Thymus (tissue), 11 donors: ENCODE measurements at regions not wholly inside any gene's neighbourhood (a gene's known extent, or its start where the extent isn't known, plus 50 kb on each side); places are given as distances from the start of the nearest gene placed in this dataset.

ENCODE experiments used
- DNase-seq, 9 donors: peaks; one replicate each; pipeline ENCODE4 v3.0.0-alpha.2; 2013; ENCODE audit warnings: low spot score in 9 of 9, low read depth in 6 of 9, missing footprints in 1 of 9
- H3K27ac ChIP-seq, 2 donors: one replicate each; pipeline ENCODE4 v1.5.1; 2013; ENCODE audit warnings: control low read depth in 1 of 2, low read depth in 1 of 2, low read length in 1 of 2, mild to moderate bottlenecking in 1 of 2, moderate library complexity in 1 of 2
- H3K27me3 ChIP-seq, 2 donors: one replicate each; pipeline ENCODE4 v1.5.1; 2013; ENCODE audit warnings: low read length in 1 of 2; ENCODE audit not compliant: control insufficient read depth in 2 of 2, insufficient read depth in 1 of 2
- H3K36me3 ChIP-seq, 2 donors: one replicate each; pipeline ENCODE4 v1.5.1; 2013; ENCODE audit warnings: low read length in 1 of 2, mild to moderate bottlenecking in 1 of 2, moderate library complexity in 1 of 2; ENCODE audit not compliant: control insufficient read depth in 2 of 2, insufficient read depth in 2 of 2
- H3K4me1 ChIP-seq, 2 donors: one replicate each; pipeline ENCODE4 v1.5.1; 2013; ENCODE audit warnings: low read length in 2 of 2; ENCODE audit not compliant: control insufficient read depth in 2 of 2, insufficient read depth in 2 of 2
- H3K4me3 ChIP-seq, 2 donors: one replicate each; pipeline ENCODE4 v1.5.1; 2013; ENCODE audit warnings: low read length in 2 of 2, control low read depth in 1 of 2, mild to moderate bottlenecking in 1 of 2
- H3K9me3 ChIP-seq, 2 donors: one replicate each; pipeline ENCODE4 v1.5.1; 2013; ENCODE audit warnings: low read length in 1 of 2, mild to moderate bottlenecking in 1 of 2; ENCODE audit not compliant: control insufficient read depth in 2 of 2, insufficient read depth in 1 of 2
- WGBS: extraction: QIAGEN DNeasy Blood & Tissue Kit; methylation state at CpG from one replicate; pipeline ENCODE4 v1.1.7; 2013; 5-methylcytosine and 5-hydroxymethylcytosine counted together
- donor health status: healthy.

GRCh38 chr1:198978523-198978922 is 339.7 kb downstream of the PTPRC start:
- H3K4me1 ChIP-seq = peaks cover 0 to 3% of the 10 kb centered on the region in 2 donors
- H3K27me3 ChIP-seq = no peaks in the 10 kb centered on the region
- peaks cover 0 to 7% of the 10 kb centered on the region in 2 donors for H3K36me3 ChIP-seq
- no peak overlapping the region for H3K27ac ChIP-seq
- H3K9me3 ChIP-seq = peaks cover 0 to 3% of the 10 kb centered on the region in 2 donors
- H3K4me3 ChIP-seq = no peak overlapping the region
- DNase-seq = no peak
- WGBS = 96% methylated on average over 1 of the region's 1 CpG

- peaks cover 0 to 4% of the 10 kb centered on the region in 2 donors for H3K36me3 ChIP-seq
- no peak overlapping the region for H3K27ac ChIP-seq
- H3K9me3 ChIP-seq = peaks cover 0 to 4% of the 10 kb centered on the region in 2 donors
- no peaks in the 10 kb centered on the region for H3K27me3 ChIP-seq
- H3K4me1 ChIP-seq = peaks cover 0 to 3% of the 10 kb centered on the region in 2 donors
- DNase-seq = no peak
- H3K4me3 ChIP-seq = no peak overlapping the region
- 89% methylated on average over 2 of the region's 2 CpGs for WGBS
These were observed 347.2 kb downstream of the PTPRC start for GRCh38 chr1:198986036-198986435.

GRCh38 chr1:198986442-198986841 is 347.6 kb downstream of the PTPRC start:
- Histone ChIP-seq H3K27ac (no peak overlapping the region), H3K4me1 (peaks cover 0 to 3% of the 10 kb centered on the region in 2 donors), H3K4me3 (no peak overlapping the region), H3K9me3 (peaks cover 0 to 4% of the 10 kb centered on the region in 2 donors), H3K27me3 (no peaks in the 10 kb centered on the region), H3K36me3 (peaks cover 0 to 4% of the 10 kb centered on the region in 2 donors)
- WGBS = 53% methylated on average over 1 of the region's 1 CpG
- no peak for DNase-seq

- Histone ChIP-seq H3K4me1 (peaks cover 3 to 4% of the 10 kb centered on the region in 2 donors), H3K27ac (no peak overlapping the region), H3K4me3 (no peak overlapping the region), H3K36me3 (peaks cover 0 to 13% of the 10 kb centered on the region in 2 donors), H3K9me3 (no peaks in the 10 kb centered on the region), H3K27me3 (no peaks in the 10 kb centered on the region)
- DNase-seq = no peak
These were observed 363.8 kb downstream of the PTPRC start for GRCh38 chr1:199002661-199003060.

- no peak for DNase-seq
- WGBS = 68% methylated on average over 2 of the region's 2 CpGs
- peaks cover 12 to 21% of the 10 kb centered on the region in 2 donors for H3K4me1 ChIP-seq
- no peaks in the 10 kb centered on the region for H3K27me3 ChIP-seq
- no peak overlapping the region for H3K4me3 ChIP-seq
- H3K9me3 ChIP-seq = no peaks in the 10 kb centered on the region
- H3K36me3 ChIP-seq = peaks cover 0 to 5% of the 10 kb centered on the region in 2 donors
- peak overlapping the region in 1 of 2 donors; percentile 23 for H3K27ac ChIP-seq
These were observed 368.6 kb downstream of the PTPRC start for GRCh38 chr1:199007423-199007822.

GRCh38 chr1:199009447-199009846 is 370.6 kb downstream of the PTPRC start:
- peaks cover 12 to 29% of the 10 kb centered on the region in 2 donors for H3K4me1 ChIP-seq
- no peaks in the 10 kb centered on the region for H3K9me3 ChIP-seq
- DNase-seq = peak in 4 of 9 donors; percentile 50 to 83 (median 62)
- H3K27me3 ChIP-seq = no peaks in the 10 kb centered on the region
- peaks cover 0 to 2% of the 10 kb centered on the region in 2 donors for H3K36me3 ChIP-seq
- H3K4me3 ChIP-seq = peak overlapping the region; percentile 24 to 27
- WGBS = 4% methylated on average over 5 of the region's 5 CpGs
- H3K27ac ChIP-seq = peak overlapping the region in 1 of 2 donors; percentile 71

- peaks cover 12 to 29% of the 10 kb centered on the region in 2 donors for H3K4me1 ChIP-seq
- H3K36me3 ChIP-seq = peaks cover 0 to 2% of the 10 kb centered on the region in 2 donors
- H3K27me3 ChIP-seq = no peaks in the 10 kb centered on the region
- DNase-seq = peak in 2 of 9 donors; percentile 65 to 74
- no peaks in the 10 kb centered on the region for H3K9me3 ChIP-seq
- WGBS = 24% methylated on average over 4 of the region's 4 CpGs
- H3K27ac ChIP-seq = peak overlapping the region; percentile 46 to 71
- H3K4me3 ChIP-seq = peak overlapping the region; percentile 17 to 24
These were observed 371.7 kb downstream of the PTPRC start for GRCh38 chr1:199010492-199010891.

- 66% methylated on average over 2 of the region's 2 CpGs for WGBS
- no peaks in the 10 kb centered on the region for H3K9me3 ChIP-seq
- H3K36me3 ChIP-seq = peaks cover 0 to 2% of the 10 kb centered on the region in 2 donors
- peak overlapping the region in 1 of 2 donors; percentile 9 for H3K4me3 ChIP-seq
- peak overlapping the region in 1 of 2 donors; percentile 71 for H3K27ac ChIP-seq
- DNase-seq = no peak
- H3K27me3 ChIP-seq = no peaks in the 10 kb centered on the region
- H3K4me1 ChIP-seq = peaks cover 12 to 29% of the 10 kb centered on the region in 2 donors
These were observed 372.1 kb downstream of the PTPRC start for GRCh38 chr1:199010933-199011332.

- no peak for DNase-seq
- Histone ChIP-seq H3K36me3 (no peaks in the 10 kb centered on the region), H3K27ac (peak overlapping the region in 1 of 2 donors; percentile 64), H3K27me3 (no peaks in the 10 kb centered on the region), H3K4me1 (peaks cover 10 to 18% of the 10 kb centered on the region in 2 donors), H3K4me3 (peak overlapping the region in 1 of 2 donors; percentile 32), H3K9me3 (no peaks in the 10 kb centered on the region)
- 96% methylated on average over 2 of the region's 2 CpGs for WGBS
These were observed 377.0 kb downstream of the PTPRC start for GRCh38 chr1:199015799-199016198.
